ENCODE measurements at regions not wholly inside any gene's neighbourhood (a gene's known extent, or its start where the extent isn't known, plus 50 kb on each side); places are given as distances from the start of the nearest gene placed in this dataset.

DNA sequence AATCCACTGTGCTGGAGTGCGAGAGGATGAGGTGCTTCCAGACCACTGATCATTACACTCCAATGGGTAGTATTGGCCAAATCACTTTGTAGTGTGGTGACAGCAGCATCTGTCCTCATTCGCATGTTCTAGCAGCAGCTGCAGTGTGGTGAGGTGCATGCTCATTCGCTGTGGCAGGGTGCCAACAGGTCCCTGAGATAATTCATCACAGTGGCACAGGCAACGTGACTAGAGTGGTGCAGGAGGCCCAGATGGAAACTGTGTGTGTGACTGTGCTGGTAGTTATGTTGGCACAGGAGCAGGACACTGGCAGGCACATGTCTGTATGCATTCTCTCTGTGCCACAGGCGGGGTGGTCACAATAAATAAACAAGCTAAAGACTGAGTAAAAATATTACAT is 329.5 kb upstream of the SYT4 start:
- TF ChIP-seq, protein P1, sequence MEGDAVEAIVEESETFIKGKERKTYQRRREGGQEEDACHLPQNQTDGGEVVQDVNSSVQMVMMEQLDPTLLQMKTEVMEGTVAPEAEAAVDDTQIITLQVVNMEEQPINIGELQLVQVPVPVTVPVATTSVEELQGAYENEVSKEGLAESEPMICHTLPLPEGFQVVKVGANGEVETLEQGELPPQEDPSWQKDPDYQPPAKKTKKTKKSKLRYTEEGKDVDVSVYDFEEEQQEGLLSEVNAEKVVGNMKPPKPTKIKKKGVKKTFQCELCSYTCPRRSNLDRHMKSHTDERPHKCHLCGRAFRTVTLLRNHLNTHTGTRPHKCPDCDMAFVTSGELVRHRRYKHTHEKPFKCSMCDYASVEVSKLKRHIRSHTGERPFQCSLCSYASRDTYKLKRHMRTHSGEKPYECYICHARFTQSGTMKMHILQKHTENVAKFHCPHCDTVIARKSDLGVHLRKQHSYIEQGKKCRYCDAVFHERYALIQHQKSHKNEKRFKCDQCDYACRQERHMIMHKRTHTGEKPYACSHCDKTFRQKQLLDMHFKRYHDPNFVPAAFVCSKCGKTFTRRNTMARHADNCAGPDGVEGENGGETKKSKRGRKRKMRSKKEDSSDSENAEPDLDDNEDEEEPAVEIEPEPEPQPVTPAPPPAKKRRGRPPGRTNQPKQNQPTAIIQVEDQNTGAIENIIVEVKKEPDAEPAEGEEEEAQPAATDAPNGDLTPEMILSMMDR (IDR thresholded peaks at IDR 0.05) = no peak
- TF ChIP-seq EZH2 (IDR thresholded peaks at IDR 0.05; ENCODE audit: borderline replicate concordance, insufficient read depth, low read depth, low read length, poor library complexity, severe bottlenecking) = no peak

All from B cell (primary cell).